Motor neuron (in vitro differentiated cells): ENCODE measurements at regions not wholly inside any gene's neighbourhood (a gene's known extent, or its start where the extent isn't known, plus 50 kb on each side); places are given as distances from the start of the nearest gene placed in this dataset.

Experiments
- ATAC-seq, 8 experiments: fragments of 200-7000 bp; cut with Tn5 transposase; replicated peaks in 6 of 8; 2 replicates each; pipeline ENCODE4 v1.8.0; 2021; ENCODE audit warnings: mild to moderate bottlenecking in 8 of 8, moderate library complexity in 8 of 8
- H3K27ac ChIP-seq, 2 donors: fragments of 250-450 bp; sonication (Bioruptor Pico); 2 replicates each; pipeline ENCODE4 v1.9.0; 2021; ENCODE audit warnings: antibody characterized with exemption in 2 of 2, mild to moderate bottlenecking in 2 of 2, moderate library complexity in 1 of 2
- H3K4me1 ChIP-seq, 2 donors: fragments of 250-450 bp; sonication (Bioruptor Pico); replicated peaks in 1 of 2; 2 replicates each; pipeline ENCODE4 v1.6.1; 2021; ENCODE audit warnings: antibody characterized with exemption in 2 of 2, mild to moderate bottlenecking in 2 of 2, moderate library complexity in 1 of 2
- H3K4me3 ChIP-seq, 5 donors: fragments of 250-450 bp; sonication (Bioruptor Pico); 2 replicates each; pipeline ENCODE4 v1.9.0; 2021; ENCODE audit warnings: antibody characterized with exemption in 5 of 5, mild to moderate bottlenecking in 5 of 5, moderate library complexity in 4 of 5
- WGBS, 10 experiments: fragments of 450-650 bp; shearing (Covaris generic); methylation state at CpG; one replicate each; pipeline ENCODE4 v1.0.0; 2022; 5-methylcytosine and 5-hydroxymethylcytosine counted together
- in situ Hi-C, 9 experiments: fragments of 400-800 bp; cut with MboI; loops; one replicate each; pipeline ENCODE4 v1.15.0; 2021; ENCODE audit warnings: low sequenced_read_pairs in 9 of 9, low pct_unique_long_range_greater_than_20kb in 2 of 9; ENCODE audit not compliant: unreplicated experiment in 9 of 9

DNA sequence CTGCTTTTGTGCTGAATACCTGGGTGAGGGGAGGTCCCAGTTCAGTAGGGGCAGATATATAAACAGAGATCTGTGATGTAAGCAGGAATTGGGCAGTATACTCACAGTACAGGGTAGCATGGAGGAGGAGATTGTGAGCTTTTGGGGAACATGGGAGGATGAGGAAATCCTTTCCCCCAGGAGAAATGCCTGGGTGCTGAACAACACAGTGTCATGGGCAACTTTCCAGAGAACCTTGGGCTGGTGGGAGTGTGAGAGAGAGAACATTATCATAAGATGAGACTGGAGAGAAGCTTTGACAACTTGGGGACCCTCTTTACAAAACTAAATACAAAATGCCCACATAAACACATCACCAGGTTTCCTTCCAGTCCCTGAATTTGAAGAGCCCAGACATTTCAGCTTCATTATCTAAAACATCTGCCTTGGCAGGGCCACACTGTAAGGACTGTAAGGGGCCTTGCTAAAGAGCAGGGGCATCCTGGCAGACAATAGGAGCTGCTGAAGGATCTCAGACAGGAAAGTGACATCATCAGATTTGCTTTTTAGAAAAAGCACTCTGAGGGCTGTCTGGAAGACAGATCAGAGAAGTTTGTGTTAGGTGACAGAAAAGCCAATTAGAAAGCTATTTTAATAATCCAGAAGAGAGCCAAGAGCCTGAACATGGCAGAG is 105.1 kb upstream of the FOXN2 start:
- in situ Hi-C loops = no loop called here
- peaks cover 24 to 31% of the 10 kb centered on the region in 2 donors for H3K4me1 ChIP-seq
- peak in 4 of 8 experiments; percentile 39 to 72 (median 58) for ATAC-seq
- no peak overlapping the region for H3K27ac ChIP-seq
- no peak overlapping the region for H3K4me3 ChIP-seq

DNA sequence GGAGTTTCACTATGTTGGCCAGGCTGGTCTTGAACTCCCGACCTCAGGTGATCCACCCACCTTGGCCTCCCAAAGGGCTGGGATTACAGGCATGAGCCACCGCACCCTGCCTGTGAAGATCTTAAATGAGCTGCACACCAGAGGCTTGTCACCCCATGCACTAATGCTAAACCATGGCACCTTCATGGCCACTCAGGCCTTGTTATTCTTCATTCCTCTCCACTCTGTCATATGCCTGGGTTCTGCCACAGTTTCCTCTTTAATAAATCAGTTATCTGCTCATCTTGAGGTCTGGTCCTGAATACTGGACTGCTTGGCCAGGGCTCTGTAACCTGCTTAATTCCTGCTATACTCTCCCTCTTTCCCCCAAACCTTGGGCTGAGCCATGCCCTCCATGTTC is 104.3 kb upstream of the FOXN2 start:
- Histone ChIP-seq H3K4me3 (no peak overlapping the region), H3K27ac (no peak overlapping the region), H3K4me1 (peaks cover 24 to 26% of the 10 kb centered on the region in 2 donors)
- 58 to 100% (median 93%) methylated on average over 1 to 2 of the region's 2 CpGs; no CpG with 5 or more reads in 6 of the 10 experiments for WGBS, 10 experiments
- in situ Hi-C loops = no loop called here
- no peak for ATAC-seq

DNA sequence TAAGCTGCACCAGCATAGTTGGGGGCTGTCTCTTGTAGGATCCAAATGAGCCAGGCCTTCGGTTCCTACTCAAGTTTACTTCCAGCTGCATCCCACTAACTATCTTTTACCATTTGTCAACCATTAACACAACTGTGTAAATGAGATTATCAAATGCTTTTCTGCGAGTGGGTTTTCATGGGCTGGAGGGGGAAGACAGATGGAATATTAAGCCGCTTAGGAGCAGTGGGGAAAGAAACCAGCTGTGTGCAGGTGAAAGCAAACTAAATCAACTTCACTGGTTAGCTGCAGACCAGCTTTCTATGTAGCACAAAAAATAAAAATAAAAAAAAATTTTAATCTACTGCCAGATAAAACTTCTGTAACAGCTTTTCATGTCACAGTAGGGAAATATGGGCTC is 100.8 kb upstream of the FOXN2 start:
- in situ Hi-C loops = no loop called here
- Histone ChIP-seq H3K4me3 (no peak overlapping the region), H3K4me1 (peaks cover 4 to 9% of the 10 kb centered on the region in 2 donors), H3K27ac (no peak overlapping the region)
- no peak for ATAC-seq
- WGBS, 10 experiments = 68 to 100% (median 83%) methylated on average over 1 to 3 of the region's 3 CpGs; no CpG with 5 or more reads in 3 of the 10 experiments

DNA sequence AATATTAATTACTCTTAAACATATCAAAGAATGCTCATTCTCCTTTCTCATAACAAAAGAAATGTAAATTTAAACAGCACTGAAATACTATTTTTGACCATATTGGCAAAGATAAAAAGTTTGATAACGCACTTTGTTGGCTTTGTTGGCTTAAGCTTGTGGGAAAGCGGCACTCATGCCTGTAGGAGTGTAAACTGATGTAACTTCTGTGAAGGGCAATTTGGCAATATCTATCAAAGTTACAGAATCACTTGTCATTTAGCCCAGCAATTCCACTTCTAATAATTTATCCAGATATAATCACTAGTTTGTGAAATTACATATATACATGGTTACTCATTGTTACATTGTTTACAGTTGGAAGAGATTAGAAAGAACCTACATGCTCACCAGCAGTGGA is 96.3 kb upstream of the FOXN2 start:
- in situ Hi-C loops = no loop called here
- H3K27ac ChIP-seq = no peak overlapping the region
- no peaks in the 10 kb centered on the region for H3K4me1 ChIP-seq
- no peak overlapping the region for H3K4me3 ChIP-seq
- WGBS, 10 experiments = 74 to 100% (median 85%) methylated on average over 1 to 2 of the region's 2 CpGs
- no peak for ATAC-seq

DNA sequence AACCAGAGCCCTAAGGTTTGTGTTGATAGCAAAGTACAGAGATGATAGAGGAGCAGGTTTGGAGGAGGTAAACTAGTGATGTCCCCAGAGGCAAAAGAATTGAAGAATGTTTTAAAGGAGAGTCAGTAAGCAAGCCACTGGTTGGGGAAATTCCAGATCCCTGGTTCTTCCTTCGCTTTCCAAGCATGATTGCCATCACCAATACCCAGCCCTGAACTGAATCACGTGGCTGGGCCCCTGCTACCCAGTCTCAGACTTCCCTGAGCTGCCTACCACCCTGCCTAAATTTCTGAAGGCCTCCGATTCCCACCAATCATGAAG is 95.3 kb upstream of the FOXN2 start:
- no peak overlapping the region for H3K27ac ChIP-seq
- in situ Hi-C loops = no loop called here
- no peak overlapping the region for H3K4me3 ChIP-seq
- WGBS, 10 experiments = 14 to 100% (median 100%) methylated on average over 1 to 2 of the region's 3 CpGs; no CpG with 5 or more reads in 5 of the 10 experiments
- H3K4me1 ChIP-seq = no peaks in the 10 kb centered on the region
- no peak for ATAC-seq

DNA sequence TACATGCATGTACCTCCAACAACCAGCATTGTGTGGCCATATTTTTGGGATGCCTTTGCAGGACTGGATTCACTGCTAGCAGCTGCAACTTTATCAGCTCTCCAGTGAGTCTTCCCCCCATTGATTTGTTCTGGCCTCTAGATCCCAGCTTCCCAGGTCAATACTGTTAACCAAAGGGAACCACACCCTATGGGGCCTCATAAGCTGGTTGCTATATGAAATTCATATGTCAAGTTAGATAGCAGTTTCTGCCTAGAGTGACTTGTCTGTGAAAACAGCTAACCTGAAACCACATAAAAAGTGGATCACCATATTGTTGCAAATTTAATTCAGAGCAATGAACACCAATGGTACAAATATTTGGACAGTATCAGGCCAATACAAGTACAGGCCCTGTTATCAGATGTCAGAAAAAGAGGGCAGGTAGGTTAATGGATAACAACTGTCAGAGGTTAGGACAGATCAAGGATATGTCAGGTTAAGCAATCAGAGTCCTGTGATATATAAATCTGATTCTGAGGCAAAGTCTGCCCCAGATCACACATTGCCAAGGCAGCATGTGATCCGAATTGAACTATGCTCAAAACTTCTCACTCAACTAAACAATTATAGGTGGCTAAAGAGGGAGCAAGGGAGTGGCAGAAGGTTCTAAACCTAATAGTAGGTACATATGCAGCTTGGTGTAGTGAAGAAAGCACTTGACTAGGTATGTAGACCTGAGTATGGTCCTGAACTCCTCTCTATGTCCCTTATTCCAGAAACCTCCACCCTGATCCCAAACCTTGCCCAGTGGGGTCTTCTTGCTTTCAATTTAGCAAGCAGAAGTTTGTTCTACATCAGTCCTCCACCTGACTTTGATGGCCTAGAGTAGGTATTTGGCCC is 94.7 kb upstream of the FOXN2 start:
- Histone ChIP-seq H3K4me3 (no peak overlapping the region), H3K4me1 (no peaks in the 10 kb centered on the region), H3K27ac (no peak overlapping the region)
- 71 to 83% (median 82%) methylated on average over 1 of the region's 1 CpG; no CpG with 5 or more reads in 7 of the 10 experiments for WGBS, 10 experiments
- in situ Hi-C loops = no loop called here
- ATAC-seq = no peak

DNA sequence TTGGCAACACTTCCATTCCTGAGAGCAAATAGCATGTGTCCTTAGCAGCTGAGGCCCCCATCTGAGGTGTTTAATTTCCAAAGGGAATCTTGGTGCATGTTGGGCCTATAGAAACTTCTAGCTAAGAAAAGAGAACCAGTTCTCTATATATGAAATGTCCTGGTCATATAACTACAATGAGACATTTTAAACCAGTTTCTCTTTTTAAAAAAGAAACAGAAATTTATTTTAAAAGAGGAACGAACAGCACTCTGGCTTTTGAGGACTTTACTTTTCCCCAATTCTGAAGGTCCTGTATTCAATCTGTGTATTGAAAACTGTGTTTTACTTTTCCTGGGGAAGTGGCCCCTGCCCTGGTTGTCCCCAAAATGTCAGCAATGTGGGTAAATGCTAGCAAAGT is 94.0 kb upstream of the FOXN2 start:
- WGBS, 10 experiments = 36 to 100% (median 80%) methylated on average over 1 of the region's 1 CpG; no CpG with 5 or more reads in 1 of the 10 experiments
- ATAC-seq = no peak
- in situ Hi-C loops = no loop called here
- Histone ChIP-seq H3K4me3 (no peak overlapping the region), H3K4me1 (no peaks in the 10 kb centered on the region), H3K27ac (no peak overlapping the region)

DNA sequence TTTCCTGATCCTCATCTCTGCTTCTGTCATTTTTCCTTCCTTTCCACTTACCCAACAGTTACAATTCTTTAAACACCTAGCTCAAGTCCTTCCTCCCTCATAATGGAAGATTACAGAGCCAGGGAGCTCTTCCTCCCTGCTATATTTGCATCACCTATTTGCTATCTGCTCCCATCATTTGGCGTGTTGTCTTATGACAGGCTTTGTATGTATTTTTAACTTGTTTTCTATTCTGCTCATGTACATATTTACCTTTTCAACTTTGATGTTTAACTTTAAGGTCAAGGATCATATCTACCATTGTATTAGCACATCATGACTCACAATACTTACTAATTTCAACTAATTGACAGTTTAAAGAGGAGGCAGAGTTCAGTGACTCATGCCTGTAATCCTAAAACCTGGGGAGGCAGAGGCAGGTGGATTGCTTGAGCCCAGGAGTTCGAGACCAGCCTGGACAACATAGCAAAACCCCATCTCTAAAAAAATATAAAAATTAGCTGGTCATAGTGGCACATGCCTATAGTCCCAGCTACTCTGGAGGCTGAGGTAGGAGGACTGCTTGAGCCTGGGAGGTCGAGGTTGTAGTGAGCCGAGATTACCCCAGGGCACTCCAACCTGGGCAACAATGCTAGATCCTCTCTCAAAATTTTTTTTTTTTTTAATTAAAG is 92.5 kb upstream of the FOXN2 start:
- H3K4me1 ChIP-seq = no peaks in the 10 kb centered on the region
- in situ Hi-C loops = no loop called here
- H3K27ac ChIP-seq = no peak overlapping the region
- no peak overlapping the region for H3K4me3 ChIP-seq
- ATAC-seq = no peak
- 33 to 100% (median 66%) methylated on average over 1 to 4 of the region's 4 CpGs for WGBS, 10 experiments

DNA sequence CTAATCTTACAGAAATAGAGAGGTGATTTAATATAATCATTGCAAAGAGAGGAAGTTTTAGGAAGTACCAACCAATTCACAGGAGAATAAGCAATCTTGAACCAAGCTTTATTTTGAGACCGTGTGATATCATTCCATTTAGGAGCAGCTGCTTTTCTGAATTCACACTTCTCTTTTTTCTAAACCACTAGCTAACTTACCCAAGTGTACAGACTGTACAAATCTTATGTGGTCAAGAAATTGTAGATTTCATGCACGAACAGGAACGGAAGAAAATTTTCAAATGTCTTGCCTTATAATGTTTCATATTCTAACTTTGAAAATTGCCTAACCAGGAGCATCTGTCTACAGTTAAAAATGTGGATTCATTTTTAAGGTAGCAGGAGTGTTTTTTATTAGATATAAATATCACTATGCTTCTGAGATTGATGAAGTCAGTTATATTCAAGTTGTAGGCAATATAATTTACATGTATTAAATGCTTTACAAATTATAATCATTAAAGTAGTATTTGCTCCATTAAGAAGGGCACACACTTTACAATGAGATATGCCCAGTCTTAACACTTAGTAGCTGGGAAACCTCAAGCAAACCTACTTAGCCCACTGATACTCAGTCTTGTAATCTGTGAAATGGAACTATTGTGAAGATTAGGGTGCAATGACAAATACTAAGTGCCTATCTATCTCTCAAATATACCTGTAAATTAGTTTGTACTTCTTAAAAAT is 86.7 kb upstream of the FOXN2 start:
- no peak for ATAC-seq
- in situ Hi-C loops = no loop called here
- Histone ChIP-seq H3K4me1 (no peaks in the 10 kb centered on the region), H3K4me3 (no peak overlapping the region), H3K27ac (no peak overlapping the region)
- 21 to 100% (median 83%) methylated on average over 2 to 3 of the region's 3 CpGs; no CpG with 5 or more reads in 1 of the 10 experiments for WGBS, 10 experiments

DNA sequence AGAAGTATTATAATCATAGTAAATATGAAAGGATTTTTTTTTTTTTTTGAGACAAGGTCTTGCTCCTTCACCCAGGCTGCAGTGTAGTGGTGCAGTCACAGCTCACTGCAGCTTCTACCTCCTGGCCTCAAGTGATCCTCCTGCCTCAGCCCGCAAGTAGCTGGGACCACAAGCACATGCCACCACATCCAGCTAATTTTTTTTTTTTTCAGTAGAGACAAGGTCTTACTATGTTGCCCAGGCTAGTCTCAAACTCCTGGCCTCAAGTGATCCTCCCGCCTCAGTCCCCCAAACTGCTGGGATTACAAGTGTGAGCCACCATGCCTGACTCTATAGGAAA is 86.2 kb upstream of the FOXN2 start:
- Histone ChIP-seq H3K27ac (no peak overlapping the region), H3K4me1 (no peaks in the 10 kb centered on the region), H3K4me3 (no peak overlapping the region)
- ATAC-seq = no peak
- in situ Hi-C loops = no loop called here
- 50 to 100% (median 100%) methylated on average over 1 to 2 of the region's 2 CpGs; no CpG with 5 or more reads in 2 of the 10 experiments for WGBS, 10 experiments

DNA sequence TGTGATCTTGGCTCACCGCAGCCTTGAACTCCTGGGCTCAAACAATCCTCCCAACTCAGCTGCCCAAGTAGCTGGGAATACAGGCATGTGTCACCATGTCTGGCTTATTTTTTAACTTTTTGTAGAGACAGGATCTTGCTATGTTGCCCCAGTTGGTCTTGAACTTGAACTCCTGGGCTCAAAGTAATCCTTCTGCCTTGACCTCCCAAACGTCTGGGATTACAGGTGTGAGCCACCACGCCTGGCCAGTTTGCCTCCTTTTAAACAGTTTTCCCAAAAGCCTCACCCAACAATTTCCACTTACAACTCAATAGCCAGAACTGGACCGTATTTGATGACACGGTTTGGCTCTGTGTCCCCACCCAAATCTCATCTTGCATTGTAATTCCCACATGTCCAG is 85.4 kb upstream of the FOXN2 start:
- no peaks in the 10 kb centered on the region for H3K4me1 ChIP-seq
- H3K27ac ChIP-seq = no peak overlapping the region
- no peak for ATAC-seq
- no peak overlapping the region for H3K4me3 ChIP-seq
- WGBS, 10 experiments = 79 to 100% (median 100%) methylated on average over 1 to 3 of the region's 5 CpGs; no CpG with 5 or more reads in 5 of the 10 experiments
- in situ Hi-C loops = no loop called here

DNA sequence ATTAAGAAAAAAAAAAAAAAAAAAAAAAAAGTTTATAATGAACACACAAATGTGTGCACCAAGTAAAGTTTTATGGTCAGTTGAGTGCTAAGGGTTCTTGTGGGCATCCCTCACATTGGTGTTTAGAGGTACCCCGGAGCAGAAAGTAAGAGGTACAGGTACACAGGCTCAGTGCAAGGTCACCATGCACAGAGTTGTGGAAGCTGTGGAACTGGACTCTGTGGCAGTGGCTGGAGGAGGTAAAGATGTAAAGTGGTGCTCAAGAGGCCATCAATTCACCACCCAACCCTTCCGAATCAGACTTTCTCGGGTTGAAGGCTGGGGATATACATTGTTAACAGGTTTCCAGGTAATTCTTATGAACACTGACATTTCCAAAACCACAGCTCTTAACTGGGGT is 83.6 kb upstream of the FOXN2 start:
- 60 to 100% (median 100%) methylated on average over 1 to 3 of the region's 3 CpGs; no CpG with 5 or more reads in 3 of the 10 experiments for WGBS, 10 experiments
- Histone ChIP-seq H3K27ac (no peak overlapping the region), H3K4me1 (peaks cover 5 to 12% of the 10 kb centered on the region in 2 donors), H3K4me3 (no peak overlapping the region)
- in situ Hi-C loops = no loop called here
- no peak for ATAC-seq

DNA sequence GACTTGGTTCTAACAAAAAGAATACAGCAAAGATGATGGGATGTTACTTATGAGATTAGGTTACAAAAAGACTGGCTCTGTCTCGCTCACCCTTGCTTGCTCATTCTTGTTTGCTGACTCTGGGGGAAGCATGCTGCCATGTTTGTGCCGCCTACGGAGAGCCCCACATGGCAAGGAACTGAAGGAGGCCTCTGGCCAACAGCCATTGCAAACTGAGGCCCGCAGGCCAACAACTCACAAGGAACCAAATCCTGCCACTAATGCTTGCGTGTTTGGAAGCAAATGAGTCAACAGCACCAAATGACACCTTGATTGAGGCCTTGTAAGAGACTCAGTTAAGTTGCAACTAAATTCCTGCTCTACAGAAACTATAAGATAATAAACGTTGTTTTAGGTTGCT is 82.1 kb upstream of the FOXN2 start:
- no peak overlapping the region for H3K27ac ChIP-seq
- 56 to 100% (median 94%) methylated on average over 1 to 6 of the region's 6 CpGs; no CpG with 5 or more reads in 1 of the 10 experiments for WGBS, 10 experiments
- ATAC-seq = no peak
- in situ Hi-C loops = no loop called here
- H3K4me1 ChIP-seq = peaks cover 5 to 12% of the 10 kb centered on the region in 2 donors
- no peak overlapping the region for H3K4me3 ChIP-seq
